Fibroblast of lung (primary cell): ENCODE measurements at regions not wholly inside any gene's neighbourhood (a gene's known extent, or its start where the extent isn't known, plus 50 kb on each side); places are given as distances from the start of the nearest gene placed in this dataset.

Experiments
- EZH2 ChIP-seq: IDR thresholded peaks from 2 replicates; pipeline ENCODE4 v1.5.1; 2012; ENCODE audit warnings: low read length, control low read depth, mild to moderate bottlenecking; ENCODE audit errors: missing control alignments
- TF ChIP-seq, protein P1 (sequence below), 2 donors: IDR thresholded peaks in 1 of 2; conservative IDR thresholded peaks in 1 of 2; 1 replicate in 1 of 2; 2 replicates in 1 of 2; pipeline ENCODE4 v1.5.1; 2011 to 2012; ENCODE audit warnings: low read length in 2 of 2, control low read depth in 1 of 2, inconsistent platforms in 1 of 2, low read depth in 1 of 2, mild to moderate bottlenecking in 1 of 2

- TF ChIP-seq, protein P1, sequence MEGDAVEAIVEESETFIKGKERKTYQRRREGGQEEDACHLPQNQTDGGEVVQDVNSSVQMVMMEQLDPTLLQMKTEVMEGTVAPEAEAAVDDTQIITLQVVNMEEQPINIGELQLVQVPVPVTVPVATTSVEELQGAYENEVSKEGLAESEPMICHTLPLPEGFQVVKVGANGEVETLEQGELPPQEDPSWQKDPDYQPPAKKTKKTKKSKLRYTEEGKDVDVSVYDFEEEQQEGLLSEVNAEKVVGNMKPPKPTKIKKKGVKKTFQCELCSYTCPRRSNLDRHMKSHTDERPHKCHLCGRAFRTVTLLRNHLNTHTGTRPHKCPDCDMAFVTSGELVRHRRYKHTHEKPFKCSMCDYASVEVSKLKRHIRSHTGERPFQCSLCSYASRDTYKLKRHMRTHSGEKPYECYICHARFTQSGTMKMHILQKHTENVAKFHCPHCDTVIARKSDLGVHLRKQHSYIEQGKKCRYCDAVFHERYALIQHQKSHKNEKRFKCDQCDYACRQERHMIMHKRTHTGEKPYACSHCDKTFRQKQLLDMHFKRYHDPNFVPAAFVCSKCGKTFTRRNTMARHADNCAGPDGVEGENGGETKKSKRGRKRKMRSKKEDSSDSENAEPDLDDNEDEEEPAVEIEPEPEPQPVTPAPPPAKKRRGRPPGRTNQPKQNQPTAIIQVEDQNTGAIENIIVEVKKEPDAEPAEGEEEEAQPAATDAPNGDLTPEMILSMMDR (conservative IDR thresholded peaks at IDR 0.05 in 1 of 2, IDR thresholded peaks at IDR 0.05 in 1 of 2; ENCODE audit: low read depth in 1 of 2, low read length in 2 of 2) = no peak
- no peak for TF ChIP-seq EZH2
These were observed 283.7 kb upstream of the ID2 start for GRCh38 chr2:8398040-8398668.
